ENCODE measurements at regions not wholly inside any gene's neighbourhood (a gene's known extent, or its start where the extent isn't known, plus 50 kb on each side); places are given as distances from the start of the nearest gene placed in this dataset.

GRCh38 chrX:7635604-7636003 is 207.4 kb upstream of the VCX start:
- TF ChIP-seq POLR2A (IDR thresholded peaks at IDR 0.05): no peak
- TF ChIP-seq CTCF (IDR thresholded peaks at IDR 0.05): no peak
